HG03460 (cell line): ENCODE measurements at regions not wholly inside any gene's neighbourhood (a gene's known extent, or its start where the extent isn't known, plus 50 kb on each side); places are given as distances from the start of the nearest gene placed in this dataset.
"Not testable (repeated sequence)": the region's sequence is repeated elsewhere in the genome, so short reads cannot be mapped to it uniquely, and the experiment has no call there.

ENCODE experiments used
- ATAC-seq: cut with Tn5 transposase; IDR thresholded peaks from one replicate; pipeline ENCODE4 v1.9.1; 2021; ENCODE audit not compliant: unreplicated experiment

DNA sequence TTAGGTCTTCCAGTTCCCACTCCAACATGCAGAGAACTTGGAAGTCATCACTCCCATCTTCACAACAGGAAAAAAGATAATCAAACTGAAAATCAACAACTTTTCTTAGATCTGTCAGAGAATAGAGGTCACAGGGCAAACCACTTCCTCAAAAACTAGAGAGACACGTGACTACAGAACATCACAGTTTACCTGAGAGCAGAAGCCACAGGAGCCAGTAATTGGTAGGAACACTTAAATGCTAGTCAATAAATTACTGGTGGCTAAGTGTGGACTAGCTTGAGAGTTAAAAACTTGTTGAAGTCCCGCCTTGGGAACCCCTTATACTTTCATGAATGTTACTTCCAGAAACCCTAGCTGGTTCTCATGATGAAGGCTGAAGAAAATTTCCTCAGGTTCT, 81.1 kb downstream of the THSD1 start:
- peak; percentile 86 for ATAC-seq

DNA sequence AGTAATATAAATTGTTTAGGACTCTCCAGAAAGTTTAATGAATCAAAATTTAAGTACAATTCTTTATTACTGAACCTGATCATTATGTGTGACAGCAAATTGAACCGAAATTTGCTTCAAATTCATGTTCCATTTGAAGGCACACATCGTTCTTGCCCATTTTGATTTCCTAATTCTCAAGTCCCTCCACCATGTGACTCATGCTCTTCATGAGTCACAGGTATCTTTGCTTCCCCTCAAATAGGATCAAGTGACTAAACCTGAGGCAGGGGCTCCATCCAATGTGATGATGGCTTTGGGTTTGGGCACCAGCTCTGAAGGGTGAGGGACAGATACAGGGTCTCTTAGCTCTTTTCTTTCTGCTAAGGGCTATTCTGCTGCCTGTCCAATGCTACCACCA, 86.1 kb downstream of the THSD1 start:
- ATAC-seq = no peak

DNA sequence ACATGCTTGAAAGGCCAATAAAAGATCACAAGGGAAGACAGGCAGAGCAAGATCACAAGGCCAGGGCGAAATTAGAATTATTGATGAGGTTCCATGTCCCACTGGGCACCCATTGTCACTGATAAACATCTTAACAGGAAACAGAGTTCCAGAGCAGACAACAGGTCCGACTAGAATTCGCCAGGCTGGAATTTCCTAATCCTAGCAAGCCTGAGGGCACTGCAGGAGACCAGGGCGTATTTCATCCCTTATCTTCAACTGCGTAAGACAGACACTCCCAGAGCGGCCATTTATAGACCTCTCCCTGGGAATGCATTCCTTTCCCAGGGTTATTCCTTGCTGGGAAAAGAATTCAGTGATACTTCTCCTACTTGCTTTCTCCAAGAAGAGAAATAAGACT, 96.1 kb downstream of the THSD1 start:
- not testable (repeated sequence) for ATAC-seq

DNA sequence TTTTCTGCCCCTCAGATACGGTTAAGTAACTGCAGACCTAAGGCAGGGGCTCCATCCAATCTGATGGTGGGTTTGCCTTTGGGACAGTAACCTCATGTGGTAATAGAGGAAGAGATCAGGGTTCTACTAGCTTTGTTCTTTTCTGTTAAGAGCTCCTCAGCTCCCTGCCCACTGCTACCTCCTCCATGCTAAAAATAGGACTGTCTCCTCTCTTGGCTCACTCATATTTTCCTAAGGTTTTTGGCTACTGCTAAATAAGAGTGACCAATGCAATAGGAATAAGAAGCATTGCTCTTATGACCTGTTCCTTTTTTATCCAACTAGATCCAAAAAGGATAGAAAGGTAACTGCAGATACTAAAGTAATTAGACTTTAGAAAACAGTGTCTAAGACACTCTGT, 99.6 kb downstream of the THSD1 start:
- not testable (repeated sequence) for ATAC-seq

DNA sequence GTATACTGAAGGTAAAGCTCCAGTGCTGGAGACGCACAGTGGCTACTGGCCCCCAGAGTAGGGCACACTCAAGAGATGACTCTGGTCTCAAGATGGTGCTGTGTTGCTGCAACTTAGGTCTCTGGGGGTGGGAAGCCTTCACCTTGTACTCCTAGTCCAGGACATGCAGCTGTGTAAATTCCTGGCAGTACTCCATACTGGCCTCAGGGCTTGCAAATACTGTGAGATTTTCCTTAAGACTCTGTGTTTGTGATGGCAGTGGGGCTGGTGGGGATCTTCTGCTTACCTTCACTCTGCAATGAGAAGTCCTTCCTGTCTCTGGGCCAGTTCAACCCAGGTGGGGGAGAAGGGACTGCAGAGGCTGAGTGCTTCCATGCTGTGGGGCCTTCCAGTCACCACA, 102.9 kb downstream of the THSD1 start:
- not testable (repeated sequence) for ATAC-seq

DNA sequence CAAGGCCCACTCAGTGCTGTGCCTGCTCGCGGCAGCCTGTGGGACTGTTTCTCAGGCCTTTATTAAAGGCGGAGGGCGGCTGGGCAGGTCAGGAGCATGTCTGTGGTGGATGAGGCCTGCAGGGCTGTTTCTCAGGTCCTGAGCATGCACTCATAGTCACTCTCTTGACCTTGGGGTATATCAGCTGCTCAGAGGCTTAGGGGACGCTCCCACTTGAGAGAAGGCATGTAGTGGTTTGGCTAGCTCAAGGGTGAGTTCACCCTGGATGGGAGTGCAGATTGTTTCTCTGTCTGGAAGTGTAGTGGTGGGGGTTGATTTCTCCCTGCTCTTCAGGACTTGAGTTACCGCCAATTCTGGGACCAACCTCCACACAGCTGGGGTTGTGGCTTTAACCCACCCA, 103.3 kb downstream of the THSD1 start:
- ATAC-seq = not testable (repeated sequence)

DNA sequence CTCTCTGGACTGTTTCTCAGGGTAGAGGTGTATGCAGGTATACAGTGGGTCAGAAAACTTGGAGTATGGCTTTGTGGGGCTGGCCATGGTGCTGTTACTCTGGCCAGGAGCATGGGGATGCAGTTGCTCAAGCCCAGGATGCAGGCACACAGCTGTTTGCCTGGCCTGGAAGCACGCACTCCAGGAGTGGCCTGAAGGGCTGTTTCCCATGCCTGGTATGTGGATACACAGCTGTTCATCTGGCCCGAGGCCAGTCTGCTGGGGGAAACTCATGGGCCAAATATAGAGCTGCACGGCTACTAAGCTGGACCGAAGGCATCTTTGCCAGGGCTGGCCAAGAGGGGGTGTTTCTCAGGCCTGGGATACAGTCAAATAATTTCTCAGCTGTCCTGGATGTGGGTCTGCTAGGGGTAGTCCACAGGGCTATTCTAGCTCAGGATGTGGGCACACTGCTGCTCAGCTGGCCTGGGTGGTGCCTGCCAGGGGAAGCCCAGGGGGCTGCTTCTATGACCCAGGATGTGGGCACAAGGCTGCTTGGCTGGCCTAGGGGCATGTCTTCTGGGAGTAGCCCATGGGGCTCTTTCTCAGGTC, 104.1 kb downstream of the THSD1 start:
- ATAC-seq = not testable (repeated sequence)

DNA sequence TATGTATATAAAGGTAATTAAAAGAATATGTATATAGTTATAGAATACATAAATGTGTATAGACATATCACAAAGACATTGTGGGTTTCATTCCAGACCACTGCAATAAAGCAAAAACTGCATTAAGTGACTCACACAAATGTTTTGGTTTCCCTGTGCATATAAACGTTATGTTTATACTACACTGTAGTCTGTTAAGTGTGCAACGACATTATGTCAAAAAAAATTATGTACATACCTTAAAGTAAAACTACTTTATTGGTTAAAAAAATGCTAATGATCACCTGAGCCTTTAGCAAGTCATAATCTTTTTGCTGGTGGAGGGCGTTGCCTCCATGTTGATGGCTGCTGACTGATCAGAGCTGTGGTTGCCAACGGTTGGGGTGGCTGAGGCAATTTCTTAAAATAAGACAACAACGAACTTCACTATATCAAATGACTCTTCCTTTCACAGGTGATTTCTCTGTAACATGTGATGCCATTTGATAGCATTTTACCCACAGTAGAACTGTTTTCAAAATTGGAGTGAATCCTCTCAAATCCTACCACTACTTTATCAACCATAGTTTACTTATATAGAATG, 107.8 kb downstream of the THSD1 start:
- ATAC-seq = not testable (repeated sequence)

DNA sequence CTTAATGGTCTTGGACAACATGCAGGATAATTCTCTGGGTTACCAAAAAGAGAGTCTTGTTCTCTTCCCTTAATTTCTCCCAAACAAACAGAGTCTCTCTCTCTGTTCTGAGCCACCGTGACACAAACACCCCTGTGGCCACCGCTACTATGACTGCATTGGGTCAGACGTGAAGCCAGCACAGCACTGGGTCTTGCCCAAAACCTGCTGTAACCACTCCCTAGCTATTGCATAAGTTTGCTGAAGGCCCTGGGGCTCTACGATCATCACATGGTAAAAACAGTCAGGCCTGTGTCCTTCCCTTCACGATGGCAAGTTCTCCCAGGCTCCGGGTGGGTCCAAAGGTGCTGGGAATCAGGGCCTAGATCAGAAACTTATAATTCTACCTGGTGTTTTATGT, 117.1 kb downstream of the THSD1 start:
- not testable (repeated sequence) for ATAC-seq

DNA sequence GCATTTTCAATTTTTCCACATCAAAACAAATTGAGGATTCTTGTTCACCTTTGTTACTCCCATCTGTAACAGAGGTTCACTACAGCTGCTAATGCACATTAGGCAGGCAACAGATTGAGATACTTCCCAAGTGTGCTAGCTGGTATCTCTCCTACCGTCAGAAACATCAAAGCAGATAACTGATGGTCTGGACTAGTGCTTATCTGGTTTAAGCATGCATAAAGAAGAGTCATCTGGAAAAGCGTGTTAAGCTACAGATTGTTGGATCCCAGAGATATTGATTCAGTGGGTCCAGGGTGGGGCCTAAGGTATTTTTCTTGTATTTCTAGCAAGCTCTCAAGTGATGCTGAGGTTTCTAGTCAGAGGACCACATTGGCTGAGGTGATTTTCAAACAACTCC, 122.0 kb upstream of the NEK3 start:
- ATAC-seq = not testable (repeated sequence)

DNA sequence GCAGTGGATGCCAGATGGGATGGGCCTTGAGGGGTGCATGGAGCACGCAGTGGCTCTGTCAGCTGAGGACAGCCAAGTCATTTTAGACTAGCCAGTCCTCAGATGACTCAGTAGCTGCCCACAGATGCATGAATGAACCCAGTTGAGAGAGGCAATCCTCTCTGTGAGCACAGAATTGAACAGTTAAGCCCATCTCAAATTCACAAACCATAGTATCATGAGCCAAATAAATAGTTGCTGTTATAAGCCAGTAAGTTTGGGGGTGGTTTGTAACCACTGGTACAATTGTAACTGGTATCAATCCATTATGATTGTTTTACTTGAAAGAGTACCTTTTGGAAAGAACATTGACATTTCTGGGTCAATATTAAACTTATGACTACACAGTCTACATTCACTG, 120.0 kb upstream of the NEK3 start:
- ATAC-seq = not testable (repeated sequence)

DNA sequence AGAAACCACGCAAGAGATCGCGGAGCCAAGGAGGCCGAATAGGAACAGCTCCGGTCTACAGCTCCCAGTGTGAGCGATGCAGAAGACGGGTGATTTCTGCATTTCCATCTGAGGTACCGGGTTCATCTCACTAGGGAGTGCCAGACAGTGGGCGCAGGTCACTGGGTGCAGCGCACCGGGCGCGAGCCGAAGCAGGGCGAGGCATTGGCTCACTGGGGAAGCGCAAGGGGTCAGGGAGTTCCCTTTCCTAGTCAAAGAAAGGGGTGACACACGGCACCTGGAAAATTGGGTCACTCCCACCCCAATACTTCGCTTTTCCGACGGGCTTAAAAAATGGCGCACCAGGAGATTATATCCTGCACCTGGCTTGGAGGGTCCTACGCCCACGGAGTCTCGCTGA, 94.9 kb upstream of the NEK3 start:
- ATAC-seq = not testable (repeated sequence)

DNA sequence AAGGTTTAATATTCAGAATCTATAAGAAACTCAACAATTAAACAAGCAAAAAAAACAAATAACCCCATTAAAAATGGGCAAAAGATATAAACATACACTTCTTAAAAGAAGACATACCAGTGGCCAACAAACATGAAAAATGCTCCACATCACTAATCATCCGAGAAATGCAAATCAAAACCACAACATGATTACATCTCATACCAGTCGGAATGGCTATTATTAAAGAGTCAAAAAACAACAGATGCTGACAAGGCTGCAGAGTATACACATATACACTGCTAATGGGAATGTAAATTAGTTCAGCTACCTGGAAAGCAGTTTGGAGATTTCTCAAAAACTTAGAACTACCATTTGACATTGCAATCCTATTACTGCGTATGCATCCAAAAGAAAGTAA, 81.4 kb upstream of the NEK3 start:
- ATAC-seq = peak; percentile 72

DNA sequence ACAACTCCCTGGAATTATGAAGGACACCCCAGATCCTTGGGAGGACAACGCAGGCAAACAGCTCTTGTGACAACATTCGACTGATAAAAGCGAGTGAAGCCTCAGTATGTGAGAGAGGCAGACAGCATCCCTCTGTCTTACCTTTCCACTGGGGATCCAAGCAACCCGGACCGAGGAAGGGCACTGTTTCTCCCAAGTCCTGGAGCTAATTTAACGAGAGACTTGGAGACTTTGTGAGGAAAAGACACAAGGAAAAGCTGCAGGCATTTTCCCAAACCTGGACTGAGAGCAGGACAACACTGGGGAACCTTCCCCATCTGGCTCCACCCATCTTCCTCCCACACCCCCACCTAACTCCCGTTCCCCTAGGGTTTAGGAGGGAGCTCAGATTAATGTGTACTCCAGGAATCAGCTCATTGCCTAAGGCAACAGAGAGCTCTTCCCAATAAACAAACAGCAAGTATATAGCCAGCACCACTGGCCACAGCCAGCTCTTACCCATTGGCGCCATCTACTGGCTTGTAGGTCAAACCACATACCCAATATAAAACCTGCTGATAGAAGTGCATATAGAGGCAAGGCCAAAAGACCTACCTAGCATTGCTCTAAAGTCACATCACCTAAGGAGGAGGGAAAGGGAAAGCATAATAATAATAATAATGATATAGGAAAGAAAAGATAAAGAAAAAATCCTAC, 76.7 kb upstream of the NEK3 start:
- ATAC-seq = not testable (repeated sequence)

DNA sequence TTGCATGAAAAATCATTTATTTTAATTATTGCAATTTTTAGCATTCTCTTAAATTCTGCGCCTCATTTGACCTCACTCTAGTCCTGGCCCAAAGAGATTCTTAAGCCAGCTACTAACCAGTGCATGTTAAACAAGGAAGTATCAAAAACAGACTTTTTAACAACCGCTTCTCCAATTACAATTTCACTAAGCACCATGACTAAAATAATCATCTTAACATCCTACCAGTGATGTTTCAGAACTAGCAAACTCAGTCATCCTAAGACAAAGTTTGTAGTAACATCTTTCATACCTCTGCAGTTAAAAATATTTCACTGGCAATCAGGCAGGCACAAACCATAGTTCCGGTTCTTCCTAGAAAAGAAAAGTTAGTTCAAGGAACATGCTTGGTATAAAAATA, 75.5 kb upstream of the NEK3 start:
- not testable (repeated sequence) for ATAC-seq

DNA sequence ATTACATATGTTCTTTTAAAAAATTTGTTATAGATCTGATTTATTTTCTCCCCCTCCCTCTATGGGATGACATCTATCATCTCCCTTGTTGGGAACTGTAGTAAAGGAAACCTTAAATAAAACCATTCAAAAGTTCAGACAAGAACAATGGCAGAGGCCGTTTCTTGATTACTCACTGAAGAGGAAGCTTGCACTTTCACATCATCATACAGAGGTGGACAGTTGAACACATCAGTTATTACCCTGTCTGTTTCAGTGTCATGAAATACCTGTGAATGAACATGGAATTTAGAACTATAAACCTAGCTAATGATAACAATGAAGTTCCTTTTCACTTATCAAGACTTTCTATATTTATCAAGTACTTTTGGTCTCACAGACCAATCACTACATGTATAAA, 63.7 kb upstream of the NEK3 start:
- ATAC-seq = not testable (repeated sequence)

DNA sequence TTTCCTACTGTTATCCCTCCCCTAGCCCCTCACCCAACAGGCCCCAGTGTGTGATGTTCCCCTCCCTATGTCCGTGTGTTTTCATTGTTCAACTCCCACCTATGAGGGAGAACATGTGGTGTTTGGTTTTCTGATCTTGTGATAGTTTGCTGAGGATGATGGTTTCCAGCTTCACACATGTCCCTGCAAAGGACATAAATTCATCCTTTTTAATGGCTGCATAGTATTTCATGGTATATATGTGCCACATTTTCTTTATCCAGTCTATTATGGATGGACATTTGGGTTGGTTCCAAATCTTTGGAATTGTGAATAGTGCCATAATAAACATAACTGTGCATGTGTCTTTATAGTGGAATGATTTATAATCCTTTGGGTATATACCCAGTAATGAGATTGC, 54.5 kb upstream of the NEK3 start:
- ATAC-seq = not testable (repeated sequence)

DNA sequence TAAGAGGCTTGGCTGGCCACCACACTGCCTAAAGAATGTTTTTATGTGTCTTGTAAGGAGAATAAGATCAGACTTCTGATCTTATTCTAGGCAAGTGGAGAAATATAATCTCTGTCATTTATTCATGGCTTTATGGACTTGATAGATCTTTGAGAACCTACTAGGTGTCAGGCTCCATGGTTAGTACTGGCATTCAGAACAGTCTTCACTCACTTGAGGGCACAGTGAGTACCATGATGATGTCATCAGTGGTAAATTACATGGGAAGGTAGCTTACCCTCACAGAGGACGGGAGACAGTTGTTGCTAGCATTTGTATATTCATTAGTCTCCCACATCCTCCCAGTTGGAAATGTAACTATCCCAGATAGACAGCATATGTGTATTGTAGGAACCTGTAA, 53.5 kb upstream of the NEK3 start:
- not testable (repeated sequence) for ATAC-seq

DNA sequence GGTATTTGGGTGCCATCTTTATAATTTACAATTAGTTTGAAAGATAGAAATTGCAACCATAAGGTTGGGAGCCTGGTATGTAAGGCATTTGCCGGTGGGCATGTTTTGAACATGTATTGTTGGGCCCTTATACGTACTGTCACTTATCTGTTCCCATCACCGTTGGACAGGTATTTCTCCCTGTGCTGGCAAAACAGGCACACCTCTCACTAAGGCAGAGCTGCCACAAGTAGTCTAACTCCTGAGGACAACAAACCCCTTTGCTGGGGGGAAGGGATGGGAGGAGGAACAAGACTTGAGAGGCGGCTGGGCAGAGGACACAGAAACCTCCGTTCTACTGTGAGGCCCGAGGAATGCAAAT, 52.0 kb upstream of the NEK3 start:
- ATAC-seq = not testable (repeated sequence)

DNA sequence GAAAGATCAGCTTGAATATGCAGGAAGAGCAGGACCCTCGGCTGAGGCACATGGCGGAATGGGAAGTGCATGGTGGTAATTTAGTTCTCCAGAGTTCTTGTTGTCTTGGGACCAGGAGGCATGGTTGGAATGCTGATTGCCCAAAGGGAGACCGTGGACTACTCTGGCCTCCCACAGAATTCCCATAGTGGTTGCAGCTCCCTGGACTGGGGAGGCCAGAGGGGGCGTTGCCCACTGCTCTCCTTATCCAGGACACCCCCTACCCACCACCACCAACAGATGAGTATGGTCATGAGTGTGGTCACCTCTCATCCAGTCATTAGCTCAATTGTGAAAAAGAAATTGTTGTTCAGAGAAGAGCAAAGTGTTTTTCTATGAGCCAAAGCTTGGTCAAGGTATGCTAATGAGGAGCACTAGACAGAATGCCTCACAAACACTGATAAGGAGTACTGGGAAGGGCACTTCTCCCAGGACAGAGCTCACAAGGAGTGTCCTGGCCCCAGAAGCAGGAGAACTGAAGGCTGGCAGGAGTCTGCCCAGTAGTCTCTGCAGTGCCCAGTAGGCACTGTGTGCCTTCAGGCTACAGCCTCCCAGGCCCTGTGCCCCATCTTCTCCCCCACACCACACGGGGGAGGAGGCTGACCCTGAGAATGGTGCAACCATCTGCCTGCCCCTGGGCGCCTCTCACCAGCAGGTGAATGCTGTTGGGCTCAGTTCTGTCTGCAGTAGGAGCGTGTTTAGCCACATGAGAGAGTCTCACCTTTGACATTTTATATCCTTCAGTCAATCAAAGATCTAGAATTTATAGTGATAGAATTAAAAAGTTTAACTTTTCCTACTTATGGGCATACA, 51.4 kb upstream of the NEK3 start:
- not testable (repeated sequence) for ATAC-seq
